Caco-2 (cell line): ENCODE measurements at regions not wholly inside any gene's neighbourhood (a gene's known extent, or its start where the extent isn't known, plus 50 kb on each side); places are given as distances from the start of the nearest gene placed in this dataset.
"Not testable (repeated sequence)": the region's sequence is repeated elsewhere in the genome, so short reads cannot be mapped to it uniquely, and the experiment has no call there.

Experiments used
- BruUV-seq: library from RNA; stranded (reverse); fragments of 400-500 nt; replicated peaks from 2 replicates; lab custom pipeline; 2021; lab: Mats Ljungman, UMichigan
- CTCF ChIA-PET: fragments of 300-600 bp; sonication (Branson Sonifier 250); formaldehyde crosslinking; loops from one replicate; lab custom pipeline; 2022; ENCODE audit warnings: antibody characterized with exemption; lab: Charles Lee
- POLR2A ChIA-PET: fragments of 300-600 bp; sonication (Branson Sonifier 250); formaldehyde crosslinking; loops from one replicate; lab custom pipeline; 2022; ENCODE audit warnings: antibody characterized with exemption; lab: Charles Lee
- DNase-seq, 2 experiments: peaks; one replicate each; pipeline versions ENCODE4 v3.0.0 to v3.0.0-alpha.2; 2020 to 2022
- H3K27me3 ChIP-seq: replicated peaks from 2 replicates; pipeline ENCODE4 v1.6.0; 2011; ENCODE audit warnings: low read length; ENCODE audit not compliant: control insufficient read depth, insufficient read depth
- H3K36me3 ChIP-seq: 2 replicates; pipeline ENCODE4 v1.5.1; 2011; ENCODE audit warnings: low read length; ENCODE audit not compliant: control insufficient read depth, insufficient read depth
- H3K4me1 ChIP-seq: fragments of 250-450 bp; sonication (Bioruptor Pico); 2 replicates; pipeline ENCODE4 v1.5.1; 2020; ENCODE audit warnings: mild to moderate bottlenecking
- H3K4me3 ChIP-seq: 2 replicates; pipeline ENCODE4 v1.5.1; 2011; ENCODE audit warnings: low read depth, mild to moderate bottlenecking, control low read depth, low read length
- H3K9me3 ChIP-seq: fragments of 250-450 bp; sonication (Bioruptor Pico); 2 replicates; pipeline ENCODE4 v1.5.1; 2020; ENCODE audit warnings: mild to moderate bottlenecking, moderate library complexity
- H3K27ac Mint-ChIP-seq: one replicate; pipeline ENCODE4 v1.8.0; 2022; ENCODE audit warnings: mixed read lengths; ENCODE audit not compliant: unreplicated experiment
- H3K27me3 Mint-ChIP-seq: one replicate; pipeline ENCODE4 v1.8.0; 2022; ENCODE audit warnings: mixed read lengths; ENCODE audit not compliant: insufficient read depth, unreplicated experiment
- H3K36me3 Mint-ChIP-seq: one replicate; pipeline ENCODE4 v1.8.0; 2022; ENCODE audit warnings: mild to moderate bottlenecking, mixed read lengths; ENCODE audit not compliant: insufficient read depth, unreplicated experiment
- H3K4me1 Mint-ChIP-seq: one replicate; pipeline ENCODE4 v1.8.0; 2022; ENCODE audit warnings: low read depth, mixed read lengths; ENCODE audit not compliant: unreplicated experiment
- H3K4me3 Mint-ChIP-seq: one replicate; pipeline ENCODE4 v1.8.0; 2022; ENCODE audit warnings: mild to moderate bottlenecking, moderate library complexity, mixed read lengths; ENCODE audit not compliant: unreplicated experiment
- H3K9me3 Mint-ChIP-seq: one replicate; pipeline ENCODE4 v1.8.0; 2022; ENCODE audit warnings: mixed read lengths; ENCODE audit not compliant: unreplicated experiment
- intact Hi-C: fragments of 100-400 bp; cut with micrococcal nuclease; formaldehyde crosslinking; loops from one replicate; pipeline ENCODE4 v1.10.0; 2022; ENCODE audit not compliant: unreplicated experiment
- TF ChIP-seq, protein P1 (sequence below), 2 experiments: fragments of 200-600 bp in 1 of 2; IDR thresholded peaks; 1 replicate in 1 of 2; 2 replicates in 1 of 2; pipeline versions ENCODE4 v1.5.1 to v1.8.0; 2011 to 2022; ENCODE audit warnings: antibody characterized with exemption in 1 of 2, control low read depth in 1 of 2, inconsistent platforms in 1 of 2, low read depth in 1 of 2, low read length in 1 of 2, mild to moderate bottlenecking in 1 of 2, moderate library complexity in 1 of 2; ENCODE audit not compliant: insufficient read depth in 1 of 2, severe bottlenecking in 1 of 2, unreplicated experiment in 1 of 2

DNA sequence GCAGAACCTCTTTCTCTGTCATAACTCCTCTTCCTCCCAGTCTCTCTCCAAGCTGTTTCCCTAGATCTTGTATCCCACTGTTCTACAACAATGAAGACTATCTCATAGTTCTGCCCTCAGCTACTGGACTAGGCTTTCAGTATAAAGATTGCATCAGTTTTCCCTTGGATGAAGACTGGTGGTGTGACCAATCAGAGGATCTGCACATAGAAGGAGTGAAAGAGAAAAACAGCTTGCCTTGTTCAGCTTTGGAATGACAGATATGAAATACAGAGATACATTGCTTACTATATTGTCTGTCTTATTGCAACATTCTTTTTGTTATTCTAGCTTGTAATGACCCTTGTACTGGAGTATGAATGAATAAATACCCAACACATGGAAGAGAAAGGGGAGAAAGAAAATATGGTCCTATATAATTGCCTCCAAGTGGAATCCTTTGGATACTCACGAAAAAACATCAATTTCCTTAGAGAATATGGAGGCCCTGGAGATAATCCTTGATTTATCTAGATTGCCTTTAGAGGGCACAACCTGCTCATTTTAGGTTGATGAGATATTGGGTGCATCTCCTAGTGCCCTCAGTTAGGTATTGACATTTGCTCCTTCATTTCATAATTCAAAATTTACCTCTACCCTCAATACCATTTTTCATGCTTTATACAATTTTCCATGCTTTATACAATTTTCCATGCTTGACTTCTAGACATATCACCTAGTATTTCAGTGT lies 395.8 kb downstream of the NAF1 start:
- Histone ChIP-seq H3K36me3 (no peaks in the 10 kb centered on the region), H3K27me3 (no peaks in the 10 kb centered on the region), H3K9me3 (no peaks in the 10 kb centered on the region), H3K4me3 (no peak overlapping the region), H3K4me1 (no peaks in the 10 kb centered on the region)
- no peak overlapping the region for H3K27ac Mint-ChIP-seq
- H3K4me1 Mint-ChIP-seq: no peaks in the 10 kb centered on the region
- H3K27me3 Mint-ChIP-seq: no peaks in the 10 kb centered on the region
- no peaks in the 10 kb centered on the region for H3K36me3 Mint-ChIP-seq
- no peak overlapping the region for H3K4me3 Mint-ChIP-seq
- H3K9me3 Mint-ChIP-seq: no peaks in the 10 kb centered on the region
- TF ChIP-seq, protein P1, sequence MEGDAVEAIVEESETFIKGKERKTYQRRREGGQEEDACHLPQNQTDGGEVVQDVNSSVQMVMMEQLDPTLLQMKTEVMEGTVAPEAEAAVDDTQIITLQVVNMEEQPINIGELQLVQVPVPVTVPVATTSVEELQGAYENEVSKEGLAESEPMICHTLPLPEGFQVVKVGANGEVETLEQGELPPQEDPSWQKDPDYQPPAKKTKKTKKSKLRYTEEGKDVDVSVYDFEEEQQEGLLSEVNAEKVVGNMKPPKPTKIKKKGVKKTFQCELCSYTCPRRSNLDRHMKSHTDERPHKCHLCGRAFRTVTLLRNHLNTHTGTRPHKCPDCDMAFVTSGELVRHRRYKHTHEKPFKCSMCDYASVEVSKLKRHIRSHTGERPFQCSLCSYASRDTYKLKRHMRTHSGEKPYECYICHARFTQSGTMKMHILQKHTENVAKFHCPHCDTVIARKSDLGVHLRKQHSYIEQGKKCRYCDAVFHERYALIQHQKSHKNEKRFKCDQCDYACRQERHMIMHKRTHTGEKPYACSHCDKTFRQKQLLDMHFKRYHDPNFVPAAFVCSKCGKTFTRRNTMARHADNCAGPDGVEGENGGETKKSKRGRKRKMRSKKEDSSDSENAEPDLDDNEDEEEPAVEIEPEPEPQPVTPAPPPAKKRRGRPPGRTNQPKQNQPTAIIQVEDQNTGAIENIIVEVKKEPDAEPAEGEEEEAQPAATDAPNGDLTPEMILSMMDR (IDR thresholded peaks at IDR 0.05; ENCODE audit: insufficient read depth in 1 of 2, low read depth in 1 of 2, low read length in 1 of 2, severe bottlenecking in 1 of 2, unreplicated experiment in 1 of 2): no peak
- CTCF ChIA-PET: no interaction called here
- no peak for DNase-seq
- intact Hi-C loops: loop anchor here (10.0 kb wide), 1 partner anchor 264 kb away; no protein-coding TSS in a partner anchor
- POLR2A ChIA-PET: no interaction called here
- BruUV-seq: no TSS peak

DNA sequence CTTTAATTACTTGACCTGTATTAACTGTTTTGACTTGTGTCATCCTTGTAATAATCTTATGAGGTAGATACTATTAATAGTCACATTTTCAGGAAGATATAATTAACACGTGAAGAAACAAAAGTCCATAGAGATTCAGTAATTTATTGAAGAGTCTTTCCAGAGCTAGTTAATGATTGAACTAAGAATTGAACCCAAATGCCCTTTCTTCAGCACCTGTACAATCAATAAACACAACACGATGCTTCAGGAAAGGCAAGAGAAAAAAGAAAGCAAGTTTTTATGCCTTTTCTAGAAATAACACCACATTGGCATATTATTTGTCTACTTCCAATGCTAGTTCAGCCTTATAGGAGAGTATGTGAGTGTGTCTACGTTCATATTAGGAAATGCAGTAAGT lies 399.6 kb downstream of the NAF1 start:
- H3K27me3 ChIP-seq: no peaks in the 10 kb centered on the region
- POLR2A ChIA-PET: no interaction called here
- DNase-seq: no peak

DNA sequence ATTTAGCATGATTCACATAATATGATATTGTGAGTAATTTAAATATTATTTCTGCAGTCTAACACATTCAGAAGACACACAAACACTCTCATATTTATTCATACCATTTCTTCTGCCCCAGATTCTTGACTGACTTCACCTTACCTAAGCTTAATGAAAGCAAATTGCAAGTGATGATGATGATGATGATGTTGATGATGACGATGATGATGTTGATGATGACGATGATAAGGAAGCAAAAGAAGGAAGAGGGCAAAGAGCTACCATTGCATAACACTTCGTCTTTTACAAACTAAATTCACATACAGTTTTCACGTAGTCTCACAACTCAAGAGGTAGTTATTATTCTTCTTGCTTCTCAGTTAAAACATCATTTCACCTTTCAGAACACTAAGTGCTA lies 404.7 kb downstream of the NAF1 start:
- no peaks in the 10 kb centered on the region for H3K9me3 ChIP-seq
- BruUV-seq: no TSS peak
- ChIA-PET CTCF (no interaction called here), POLR2A (no interaction called here)
- Mint-ChIP-seq H3K27me3 (peaks cover 2% of the 10 kb centered on the region), H3K9me3 (no peaks in the 10 kb centered on the region), H3K36me3 (no peaks in the 10 kb centered on the region), H3K4me3 (no peak overlapping the region), H3K4me1 (no peaks in the 10 kb centered on the region), H3K27ac (no peak overlapping the region)
- H3K27me3 ChIP-seq: no peaks in the 10 kb centered on the region
- TF ChIP-seq, protein P1 (IDR thresholded peaks at IDR 0.05; ENCODE audit: insufficient read depth in 1 of 2, low read depth in 1 of 2, low read length in 1 of 2, severe bottlenecking in 1 of 2, unreplicated experiment in 1 of 2): no peak
- no peaks in the 10 kb centered on the region for H3K4me1 ChIP-seq
- H3K36me3 ChIP-seq: no peaks in the 10 kb centered on the region
- DNase-seq: no peak
- H3K4me3 ChIP-seq: no peak overlapping the region
- intact Hi-C loops: no loop called here

More for the DNA sequence above, 399.6 kb downstream of the NAF1 start:
- H3K4me3 ChIP-seq: no peak overlapping the region
- H3K4me1 ChIP-seq: no peaks in the 10 kb centered on the region
- no peak overlapping the region for H3K27ac Mint-ChIP-seq
- no peaks in the 10 kb centered on the region for H3K4me1 Mint-ChIP-seq
- no peaks in the 10 kb centered on the region for H3K27me3 Mint-ChIP-seq
- no peaks in the 10 kb centered on the region for H3K36me3 ChIP-seq
- intact Hi-C loops: no loop called here
- H3K36me3 Mint-ChIP-seq: no peaks in the 10 kb centered on the region
- H3K4me3 Mint-ChIP-seq: no peak overlapping the region
- no peaks in the 10 kb centered on the region for H3K9me3 ChIP-seq
- no peaks in the 10 kb centered on the region for H3K9me3 Mint-ChIP-seq
- CTCF ChIA-PET: no interaction called here
- TF ChIP-seq, protein P1 (IDR thresholded peaks at IDR 0.05; ENCODE audit: insufficient read depth in 1 of 2, low read depth in 1 of 2, low read length in 1 of 2, severe bottlenecking in 1 of 2, unreplicated experiment in 1 of 2): no peak
- BruUV-seq: no TSS peak

DNA sequence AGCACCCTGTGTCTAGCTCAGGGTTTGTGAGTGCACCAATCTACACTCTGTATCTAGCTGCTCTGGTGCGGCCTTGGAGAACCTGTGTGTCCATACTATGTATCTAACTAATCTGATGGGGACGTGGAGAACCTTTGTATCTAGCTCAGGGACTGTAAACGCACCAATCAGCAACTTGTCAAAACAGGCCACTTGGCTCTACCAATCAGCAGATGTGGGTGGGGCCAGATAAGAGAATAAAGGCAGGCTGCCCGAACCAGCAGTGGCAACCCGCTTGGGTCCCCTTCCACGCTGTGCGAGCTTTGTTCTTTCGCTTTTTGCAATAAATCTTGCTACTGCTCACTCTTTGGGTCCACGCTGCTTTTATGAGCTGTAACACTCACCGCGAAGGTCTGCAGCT lies 426.5 kb downstream of the NAF1 start:
- DNase-seq, H3K27ac Mint-ChIP-seq, H3K27me3 Mint-ChIP-seq, CTCF ChIA-PET, H3K36me3 Mint-ChIP-seq, intact Hi-C loops, H3K36me3 ChIP-seq, H3K27me3 ChIP-seq, H3K4me3 Mint-ChIP-seq, H3K4me3 ChIP-seq, H3K9me3 ChIP-seq, H3K4me1 ChIP-seq, H3K9me3 Mint-ChIP-seq, H3K4me1 Mint-ChIP-seq, BruUV-seq, POLR2A ChIA-PET: not testable (repeated sequence)

DNA sequence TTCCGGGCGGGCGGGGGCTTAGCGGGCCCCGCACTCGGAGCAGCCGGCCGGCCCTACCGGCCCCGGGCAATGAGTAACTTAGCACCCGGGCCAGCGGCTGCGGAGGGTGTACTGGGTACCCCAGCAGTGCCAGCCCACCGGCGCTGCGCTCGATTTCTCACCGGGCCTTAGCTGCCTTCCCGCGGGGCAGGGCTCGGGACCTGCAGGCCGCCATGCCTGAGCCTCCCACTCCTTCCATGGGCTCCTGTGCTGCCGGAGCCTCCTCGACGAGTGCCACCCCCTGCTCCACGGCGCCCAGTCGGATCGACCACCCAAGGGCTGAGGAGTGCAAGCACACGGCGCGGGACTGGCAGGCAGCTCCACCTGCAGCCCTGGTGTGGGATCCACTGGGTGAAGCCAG lies 427.1 kb downstream of the NAF1 start:
- BruUV-seq, H3K27me3 Mint-ChIP-seq, H3K4me1 ChIP-seq, CTCF ChIA-PET, H3K4me3 ChIP-seq, DNase-seq, H3K4me3 Mint-ChIP-seq, H3K36me3 Mint-ChIP-seq, intact Hi-C loops, H3K9me3 Mint-ChIP-seq, H3K4me1 Mint-ChIP-seq, H3K9me3 ChIP-seq, H3K27ac Mint-ChIP-seq, POLR2A ChIA-PET, H3K36me3 ChIP-seq, H3K27me3 ChIP-seq: not testable (repeated sequence)
